ENCODE measurements at regions not wholly inside any gene's neighbourhood (a gene's known extent, or its start where the extent isn't known, plus 50 kb on each side); places are given as distances from the start of the nearest gene placed in this dataset.

GRCh38 chr2:33707312-33707711 is 108.2 kb upstream of the FAM98A start:
- no peaks in the 10 kb centered on the region for H3K9me2 ChIP-seq (replicated peaks; ENCODE audit: low read length)
- H3K27me3 ChIP-seq (ENCODE audit: low read length), result peaks cover 5% of the 10 kb centered on the region; the same call in 1 of the 2 replicates
- BruUV-seq (replicated peaks), result no TSS peak
- intact Hi-C loops (cut with micrococcal nuclease), result no loop called here
- H3K4me1 ChIP-seq (ENCODE audit: insufficient read depth, low read length), result no peaks in the 10 kb centered on the region
- no peak for DNase-seq
- H3F3A ChIP-seq (ENCODE audit: low read length, unreplicated experiment), result no peaks in the 10 kb centered on the region
- no peak for ATAC-seq
- no peak overlapping the region for H3K9ac ChIP-seq (ENCODE audit: low read length)
- H3K79me2 ChIP-seq (ENCODE audit: low read length), result no peaks in the 10 kb centered on the region
- no peak overlapping the region for H3K4me3 ChIP-seq (ENCODE audit: low read length)
- no peak overlapping the region for H3K4me2 ChIP-seq (ENCODE audit: low read length)
- TF ChIP-seq EZH2 (IDR thresholded peaks at IDR 0.05; ENCODE audit: low read length, unreplicated experiment), result no peak
- no peak for TF ChIP-seq EZH2phosphoT487 (IDR thresholded peaks at IDR 0.05; ENCODE audit: borderline replicate concordance, low read length)
- TF ChIP-seq CTCF (conservative IDR thresholded peaks at IDR 0.05; ENCODE audit: low read depth, low read length), result no peak
- H3K27ac ChIP-seq (ENCODE audit: low read length), result no peak overlapping the region
- H2AFZ ChIP-seq (ENCODE audit: low read length), result no peak overlapping the region
- ChIA-PET CTCF (no interaction called here), POLR2A (ENCODE audit: unreplicated experiment) (no interaction called here)
- no peaks in the 10 kb centered on the region for H3K9me3 ChIP-seq (ENCODE audit: low read length)
- H3K36me3 ChIP-seq (ENCODE audit: low read depth, low read length), result no peaks in the 10 kb centered on the region
- no peaks in the 10 kb centered on the region for H4K20me1 ChIP-seq (ENCODE audit: low read length)

GRCh38 chr2:33706410-33706809 is 107.3 kb upstream of the FAM98A start:
- no peak overlapping the region for H3K27ac ChIP-seq (ENCODE audit: low read length)
- H3K36me3 ChIP-seq (ENCODE audit: low read depth, low read length), result no peaks in the 10 kb centered on the region
- H3K9ac ChIP-seq (ENCODE audit: low read length), result no peak overlapping the region
- H3K9me2 ChIP-seq (replicated peaks; ENCODE audit: low read length), result no peaks in the 10 kb centered on the region
- peaks cover 10% of the 10 kb centered on the region; the same call in 1 of the 2 replicates for H3K27me3 ChIP-seq (ENCODE audit: low read length)
- H3F3A ChIP-seq (ENCODE audit: low read length, unreplicated experiment), result no peaks in the 10 kb centered on the region
- TF ChIP-seq CTCF (conservative IDR thresholded peaks at IDR 0.05; ENCODE audit: low read depth, low read length) (no peak), EZH2 (IDR thresholded peaks at IDR 0.05; ENCODE audit: low read length, unreplicated experiment) (no peak), EZH2phosphoT487 (IDR thresholded peaks at IDR 0.05; ENCODE audit: borderline replicate concordance, low read length) (no peak)
- H3K4me2 ChIP-seq (ENCODE audit: low read length), result no peak overlapping the region
- no peaks in the 10 kb centered on the region for H3K79me2 ChIP-seq (ENCODE audit: low read length)
- H3K9me3 ChIP-seq (ENCODE audit: low read length), result no peaks in the 10 kb centered on the region
- intact Hi-C loops (cut with micrococcal nuclease), result no loop called here
- no peak overlapping the region for H2AFZ ChIP-seq (ENCODE audit: low read length)
- H3K4me3 ChIP-seq (ENCODE audit: low read length), result no peak overlapping the region
- DNase-seq, result no peak
- BruUV-seq (replicated peaks), result no TSS peak
- H4K20me1 ChIP-seq (ENCODE audit: low read length), result no peaks in the 10 kb centered on the region
- POLR2A ChIA-PET (ENCODE audit: unreplicated experiment), result no interaction called here
- CTCF ChIA-PET, result no interaction called here
- no peaks in the 10 kb centered on the region for H3K4me1 ChIP-seq (ENCODE audit: insufficient read depth, low read length)
- ATAC-seq, result no peak

- no peak overlapping the region for H3K27ac ChIP-seq (ENCODE audit: low read length)
- no peak overlapping the region for H3K9ac ChIP-seq (ENCODE audit: low read length)
- no peaks in the 10 kb centered on the region for H3K9me2 ChIP-seq (replicated peaks; ENCODE audit: low read length)
- peaks cover 10% of the 10 kb centered on the region; the same call in 1 of the 2 replicates for H3K27me3 ChIP-seq (ENCODE audit: low read length)
- no peaks in the 10 kb centered on the region for H3F3A ChIP-seq (ENCODE audit: low read length, unreplicated experiment)
- no peak for DNase-seq
- no peak overlapping the region for H3K4me3 ChIP-seq (ENCODE audit: low read length)
- no peak for ATAC-seq
- no peaks in the 10 kb centered on the region for H4K20me1 ChIP-seq (ENCODE audit: low read length)
- no peaks in the 10 kb centered on the region for H3K4me1 ChIP-seq (ENCODE audit: insufficient read depth, low read length)
- H3K4me2 ChIP-seq (ENCODE audit: low read length), result no peak overlapping the region
- BruUV-seq (replicated peaks), result no TSS peak
- ChIA-PET CTCF (no interaction called here), POLR2A (ENCODE audit: unreplicated experiment) (no interaction called here)
- no peaks in the 10 kb centered on the region for H3K9me3 ChIP-seq (ENCODE audit: low read length)
- no peaks in the 10 kb centered on the region for H3K79me2 ChIP-seq (ENCODE audit: low read length)
- no peaks in the 10 kb centered on the region for H3K36me3 ChIP-seq (ENCODE audit: low read depth, low read length)
- TF ChIP-seq CTCF (conservative IDR thresholded peaks at IDR 0.05; ENCODE audit: low read depth, low read length) (no peak), EZH2 (IDR thresholded peaks at IDR 0.05; ENCODE audit: low read length, unreplicated experiment) (no peak)
- no peak overlapping the region for H2AFZ ChIP-seq (ENCODE audit: low read length)
- intact Hi-C loops (cut with micrococcal nuclease), result no loop called here
Observed at GRCh38 chr2:33704406-33704855, 105.3 kb upstream of the FAM98A start.
